22Rv1 (cell line): ENCODE measurements at regions not wholly inside any gene's neighbourhood (a gene's known extent, or its start where the extent isn't known, plus 50 kb on each side); places are given as distances from the start of the nearest gene placed in this dataset.
A peak's percentile ranks its signal among the peaks of the same experiment; 100 is the strongest.

Experiments used
- H3K27ac ChIP-seq: fragments of 450-650 bp; 2 replicates; pipeline ENCODE4 v1.5.1; 2017
- CTCF ChIP-seq: fragments of 450-650 bp; IDR thresholded peaks from 2 replicates; pipeline ENCODE4 v1.5.1; 2017; ENCODE audit warnings: mild to moderate bottlenecking
- ZFX ChIP-seq: fragments of 450-650 bp; IDR thresholded peaks from 2 replicates; pipeline ENCODE4 v1.6.1; 2017; ENCODE audit warnings: antibody characterized with exemption, borderline replicate concordance

- no peak overlapping the region for H3K27ac ChIP-seq
- TF ChIP-seq CTCF (no peak), ZFX (no peak)
These were observed 62.1 kb downstream of the CTAGE1 start for GRCh38 chr18:22355598-22355997.

DNA sequence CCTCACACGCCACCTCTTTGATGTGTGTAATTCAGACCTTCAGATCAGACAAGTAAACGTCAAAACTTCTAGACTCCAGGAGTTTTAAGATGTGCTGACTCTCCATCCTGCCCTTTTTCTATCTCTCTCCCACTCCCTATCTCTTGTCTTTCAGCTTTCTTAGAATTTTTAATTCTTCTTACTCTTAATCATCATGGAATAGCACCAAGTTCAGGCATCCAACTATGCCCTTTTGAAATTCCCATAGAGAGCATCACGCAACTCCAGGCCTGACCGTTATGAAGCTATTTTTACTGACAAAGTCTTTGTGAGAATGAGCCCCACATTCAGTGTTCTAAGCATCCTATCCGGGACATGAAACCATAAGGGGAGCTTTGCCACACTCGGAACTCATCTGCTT lies 62.6 kb downstream of the CTAGE1 start:
- no peak for TF ChIP-seq ZFX
- no peak for TF ChIP-seq CTCF
- H3K27ac ChIP-seq: no peak overlapping the region

GRCh38 chr18:22349966-22350365 lies 67.7 kb downstream of the CTAGE1 start:
- peak overlapping the region; percentile 75 for H3K27ac ChIP-seq
- no peak for TF ChIP-seq ZFX
- TF ChIP-seq CTCF: no peak

DNA sequence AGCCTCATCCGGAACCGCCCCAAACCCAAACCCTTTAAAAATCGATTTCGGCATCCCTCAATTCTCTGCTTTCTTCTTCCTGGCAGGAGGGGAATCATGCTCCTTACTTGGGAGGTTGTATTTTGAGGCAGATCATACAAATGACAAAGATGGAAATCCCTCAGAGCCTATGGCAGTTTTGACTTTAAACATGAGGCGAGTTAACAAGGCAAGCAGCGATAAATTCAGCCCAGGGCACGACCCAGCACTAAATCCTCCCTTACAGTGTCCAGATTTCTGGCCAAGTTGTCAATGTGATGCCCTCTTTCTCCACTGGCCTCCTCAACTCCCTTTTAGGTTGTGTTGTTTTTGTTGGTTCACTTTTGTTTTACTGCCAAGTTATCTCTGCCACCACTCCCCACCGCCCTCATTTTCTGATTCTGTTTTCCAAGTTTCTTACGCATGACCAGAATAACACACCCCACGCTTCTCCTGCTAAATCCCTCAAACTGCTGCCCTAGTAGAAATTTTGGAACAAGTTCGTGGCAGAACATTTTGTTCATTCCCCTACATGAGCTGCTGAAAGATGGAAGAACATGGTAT lies 68.3 kb downstream of the CTAGE1 start:
- peak overlapping the region; percentile 75 for H3K27ac ChIP-seq
- no peak for TF ChIP-seq ZFX
- TF ChIP-seq CTCF: no peak

DNA sequence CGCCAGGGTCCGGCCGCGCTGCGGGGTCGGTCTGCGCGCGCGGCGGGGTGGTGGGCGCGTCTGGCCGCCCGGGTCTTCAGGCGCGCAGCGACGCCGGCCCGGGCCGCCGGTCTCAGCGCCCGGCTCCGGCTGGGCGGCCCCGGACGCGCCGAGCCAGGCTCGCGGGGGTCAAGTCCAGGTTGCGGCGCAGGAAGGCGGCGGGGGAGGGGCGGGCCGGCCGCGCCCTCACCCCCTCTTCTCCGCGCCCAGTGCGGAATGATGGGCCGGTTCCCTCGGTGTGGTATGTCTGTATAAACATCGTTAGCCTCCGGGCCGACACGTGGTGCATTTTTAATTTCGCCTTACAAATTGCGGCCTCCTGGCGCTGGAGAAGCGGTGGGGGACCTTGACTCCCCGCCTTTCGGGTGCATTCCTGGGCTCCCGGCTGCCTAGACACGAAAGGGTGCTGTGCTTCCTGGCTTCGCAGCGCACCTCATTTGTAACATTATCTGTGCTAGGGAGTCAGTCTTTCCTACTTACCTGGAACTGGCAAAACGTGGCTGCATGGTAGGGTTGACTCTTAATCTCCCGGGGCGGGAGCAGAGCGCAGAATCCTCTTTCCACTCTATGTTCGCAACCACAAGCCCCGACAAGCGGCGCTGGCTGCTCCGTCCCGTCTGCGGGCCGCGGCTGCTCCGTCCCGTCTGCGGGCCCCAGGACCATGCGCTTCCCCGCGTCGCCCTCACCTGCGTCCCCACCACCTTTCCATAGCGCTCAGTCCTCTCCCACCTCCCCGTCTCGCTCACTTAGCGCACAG lies 69.0 kb downstream of the CTAGE1 start:
- TF ChIP-seq ZFX (no peak), CTCF (no peak)
- H3K27ac ChIP-seq: peak overlapping the region; percentile 75

DNA sequence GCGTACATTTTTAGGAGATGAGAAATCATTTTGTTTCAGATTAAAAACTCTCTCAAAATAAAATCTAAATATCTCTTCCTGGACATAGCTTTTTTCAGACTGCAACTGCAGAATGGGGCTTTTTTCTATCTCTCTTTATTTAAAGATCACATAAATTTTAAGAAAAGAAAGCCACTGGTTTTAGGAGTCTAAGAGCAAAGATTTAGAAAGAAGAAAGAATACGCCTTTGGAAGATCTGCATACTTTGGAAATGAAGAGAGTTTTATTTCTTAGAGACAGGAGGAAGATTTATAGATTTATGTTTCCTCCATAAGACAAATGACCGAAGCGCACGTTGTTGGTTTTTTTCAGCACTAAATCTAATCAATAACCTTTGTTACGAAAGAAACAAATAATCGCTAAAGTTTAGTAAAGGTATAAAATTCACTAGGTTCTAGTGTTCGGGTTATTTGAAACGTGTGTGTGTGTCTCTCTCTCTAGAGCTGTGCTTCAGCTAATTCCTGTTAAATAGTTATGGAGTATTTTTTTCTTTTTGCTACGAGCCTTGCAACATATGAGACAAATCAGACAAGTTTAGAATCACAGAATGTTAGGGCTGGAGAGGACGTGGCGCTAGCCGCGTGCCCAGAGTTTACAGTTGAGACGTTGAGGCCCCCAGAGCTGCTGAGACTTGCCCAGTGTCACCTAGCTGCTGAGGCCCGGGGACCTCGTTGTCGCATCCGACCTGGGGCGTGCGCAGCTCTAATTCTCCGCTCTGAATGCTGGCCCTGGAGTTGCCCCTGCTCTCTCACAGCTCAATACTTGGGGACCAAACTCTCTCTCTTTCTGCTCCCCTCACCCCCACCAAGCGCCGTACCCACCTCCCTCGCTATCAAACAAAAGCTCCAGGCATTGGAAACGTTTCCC lies 69.9 kb downstream of the CTAGE1 start:
- H3K27ac ChIP-seq: 0 out of 2 replicates have a peak overlapping the region, but pooled peaks have one; percentile 75

More for the DNA sequence above, 69.9 kb downstream of the CTAGE1 start:
- TF ChIP-seq ZFX: no peak
- TF ChIP-seq CTCF: no peak
